GM12873 (cell line): ENCODE measurements at regions not wholly inside any gene's neighbourhood (a gene's known extent, or its start where the extent isn't known, plus 50 kb on each side); places are given as distances from the start of the nearest gene placed in this dataset.

ENCODE experiments used
- TF ChIP-seq, protein P1 (sequence below): IDR thresholded peaks from 2 replicates; pipeline ENCODE4 v1.5.1; 2012; ENCODE audit warnings: low read depth, mild to moderate bottlenecking, moderate library complexity, low read length, control low read depth; ENCODE audit not compliant: insufficient read depth; ENCODE audit errors: missing control alignments

DNA sequence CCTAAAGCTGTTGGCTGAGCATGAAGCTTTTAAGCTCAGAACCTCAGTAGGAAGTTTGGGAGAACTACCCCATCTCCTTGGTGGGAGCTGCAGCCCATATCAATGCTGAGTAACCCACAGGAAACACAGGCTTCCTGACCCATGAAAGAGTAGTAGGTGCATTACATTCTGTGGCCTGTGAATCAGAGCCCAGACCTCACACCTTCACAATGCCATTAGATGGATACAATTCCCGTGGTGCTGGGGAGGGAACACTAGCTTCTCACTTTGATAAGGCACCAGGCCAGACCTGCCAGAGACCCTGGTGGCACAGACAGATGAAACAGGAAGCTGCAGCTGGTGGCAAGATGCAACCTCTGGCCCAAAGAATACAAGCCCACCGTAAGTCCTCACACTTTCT, 308.8 kb downstream of the NPHP4 start:
- TF ChIP-seq, protein P1, sequence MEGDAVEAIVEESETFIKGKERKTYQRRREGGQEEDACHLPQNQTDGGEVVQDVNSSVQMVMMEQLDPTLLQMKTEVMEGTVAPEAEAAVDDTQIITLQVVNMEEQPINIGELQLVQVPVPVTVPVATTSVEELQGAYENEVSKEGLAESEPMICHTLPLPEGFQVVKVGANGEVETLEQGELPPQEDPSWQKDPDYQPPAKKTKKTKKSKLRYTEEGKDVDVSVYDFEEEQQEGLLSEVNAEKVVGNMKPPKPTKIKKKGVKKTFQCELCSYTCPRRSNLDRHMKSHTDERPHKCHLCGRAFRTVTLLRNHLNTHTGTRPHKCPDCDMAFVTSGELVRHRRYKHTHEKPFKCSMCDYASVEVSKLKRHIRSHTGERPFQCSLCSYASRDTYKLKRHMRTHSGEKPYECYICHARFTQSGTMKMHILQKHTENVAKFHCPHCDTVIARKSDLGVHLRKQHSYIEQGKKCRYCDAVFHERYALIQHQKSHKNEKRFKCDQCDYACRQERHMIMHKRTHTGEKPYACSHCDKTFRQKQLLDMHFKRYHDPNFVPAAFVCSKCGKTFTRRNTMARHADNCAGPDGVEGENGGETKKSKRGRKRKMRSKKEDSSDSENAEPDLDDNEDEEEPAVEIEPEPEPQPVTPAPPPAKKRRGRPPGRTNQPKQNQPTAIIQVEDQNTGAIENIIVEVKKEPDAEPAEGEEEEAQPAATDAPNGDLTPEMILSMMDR: no peak

DNA sequence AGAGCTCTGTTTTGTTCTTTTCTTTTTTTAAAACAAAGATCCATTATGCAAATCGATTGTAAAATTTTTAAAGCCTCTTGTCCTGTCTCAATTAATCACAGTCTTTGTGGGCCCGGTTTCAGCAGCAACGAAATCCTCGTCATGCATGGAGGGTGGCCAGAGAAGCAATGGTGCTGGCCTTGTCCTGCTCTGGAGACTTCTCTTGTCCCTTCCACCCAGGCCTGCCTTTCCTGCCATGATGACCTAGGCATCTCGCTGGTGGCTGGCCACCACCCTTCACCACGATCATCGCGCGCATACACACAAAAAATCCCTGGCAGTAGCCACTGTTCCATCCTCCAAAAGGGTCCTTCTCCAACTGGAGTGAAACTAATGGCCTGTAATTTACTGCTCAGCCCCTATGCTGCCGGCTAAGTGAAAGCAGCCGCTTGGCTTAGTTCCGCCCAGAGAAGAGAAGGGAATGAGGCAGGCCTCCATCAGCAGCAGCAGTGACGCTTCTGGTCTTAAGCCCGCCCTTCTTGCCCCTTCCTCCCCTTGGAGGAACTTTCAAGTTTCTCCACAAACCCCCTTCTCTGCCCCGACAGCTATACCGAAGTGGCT, 309.5 kb downstream of the NPHP4 start:
- TF ChIP-seq, protein P1: no peak

DNA sequence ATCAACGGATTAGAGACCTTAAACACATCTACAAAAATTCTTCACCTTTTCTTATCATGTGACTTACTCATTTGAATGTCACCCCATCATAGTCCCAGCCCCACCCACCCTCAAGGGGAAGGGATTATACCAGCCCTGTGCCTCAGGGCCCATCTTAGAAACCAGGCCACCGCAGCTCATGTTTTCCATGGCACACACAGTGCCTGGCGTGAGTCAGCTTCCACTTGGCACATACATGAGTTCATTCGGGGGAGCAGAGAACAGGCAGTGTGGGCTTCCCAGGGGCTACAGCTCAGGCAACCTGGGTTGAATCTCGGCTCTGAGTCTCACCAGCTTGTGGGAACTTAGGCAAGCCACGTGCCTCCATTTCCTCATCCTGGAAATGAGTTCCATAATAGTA, 310.6 kb downstream of the NPHP4 start:
- TF ChIP-seq, protein P1: no peak

DNA sequence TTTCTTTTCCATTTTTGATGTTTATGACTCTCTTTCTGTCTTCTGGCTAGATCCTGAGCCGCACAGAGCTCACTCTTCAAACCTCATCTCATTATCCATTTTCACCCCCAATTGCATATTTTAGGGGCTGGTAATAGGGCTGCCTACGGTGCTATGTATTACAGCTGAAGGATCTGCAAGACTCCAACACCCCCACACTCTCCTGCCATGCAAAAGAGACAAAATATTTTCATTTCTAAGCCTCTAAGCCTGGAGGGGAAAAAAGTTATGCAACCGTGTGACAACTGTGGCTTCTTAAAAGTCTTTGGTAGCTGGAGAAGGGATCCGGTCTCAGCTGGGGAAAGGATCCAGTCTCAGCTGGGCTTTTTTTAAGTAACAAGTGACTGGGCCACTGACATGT, 311.6 kb downstream of the NPHP4 start:
- TF ChIP-seq, protein P1: no peak

DNA sequence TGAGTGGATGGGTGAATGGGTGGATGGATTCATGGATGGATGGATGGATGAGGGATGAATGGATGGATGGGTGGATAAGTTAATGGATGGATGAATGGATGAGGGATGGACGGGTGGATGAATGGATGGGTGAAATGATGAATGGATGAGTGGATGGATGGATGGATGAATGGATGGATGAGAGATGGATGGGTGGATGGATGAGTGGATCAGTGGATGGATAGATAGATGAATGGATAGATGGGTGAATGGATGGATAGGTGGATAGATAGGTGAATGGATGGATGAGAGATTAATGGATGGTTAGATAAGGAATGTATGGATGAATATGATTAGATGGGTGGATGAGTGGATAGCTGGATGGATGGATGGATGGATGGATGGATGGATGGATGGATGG, 313.5 kb downstream of the NPHP4 start:
- TF ChIP-seq, protein P1: no peak

DNA sequence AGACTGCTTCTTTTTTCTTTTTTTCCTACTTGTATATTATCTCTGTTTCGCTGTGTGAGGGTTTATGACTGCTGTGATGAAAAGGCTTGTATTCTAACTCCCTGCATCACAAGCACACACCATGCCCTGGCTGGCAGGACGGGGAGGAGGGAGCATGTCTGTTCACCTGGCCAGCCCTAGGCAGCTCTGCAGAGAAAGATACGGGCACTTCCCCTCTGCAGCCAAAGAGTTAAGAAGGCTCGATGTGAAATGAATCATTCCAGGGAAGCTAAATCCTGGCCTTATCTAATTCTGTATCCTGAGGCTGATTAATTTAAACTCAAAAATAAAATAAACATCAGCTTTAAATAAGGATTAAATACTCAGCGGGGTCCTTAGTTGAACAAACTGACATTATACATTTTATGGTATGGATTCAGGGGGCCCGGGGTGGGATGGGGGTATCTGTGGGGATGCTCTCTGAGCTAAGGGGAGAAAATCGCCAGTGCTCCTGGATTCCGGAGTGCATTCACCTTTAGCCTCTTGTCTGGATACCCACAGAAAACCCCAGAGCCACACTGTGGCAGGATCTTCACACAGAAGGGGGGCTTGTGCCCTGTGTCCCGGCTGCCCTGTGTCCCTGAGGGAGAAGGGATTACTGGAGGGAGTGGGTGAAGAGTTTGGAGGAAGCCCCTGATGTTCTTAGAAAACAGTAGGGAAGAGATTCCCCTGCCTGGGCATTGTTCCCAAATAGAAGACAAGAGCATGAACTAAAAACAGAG, 321.5 kb downstream of the NPHP4 start:
- TF ChIP-seq, protein P1: no peak

DNA sequence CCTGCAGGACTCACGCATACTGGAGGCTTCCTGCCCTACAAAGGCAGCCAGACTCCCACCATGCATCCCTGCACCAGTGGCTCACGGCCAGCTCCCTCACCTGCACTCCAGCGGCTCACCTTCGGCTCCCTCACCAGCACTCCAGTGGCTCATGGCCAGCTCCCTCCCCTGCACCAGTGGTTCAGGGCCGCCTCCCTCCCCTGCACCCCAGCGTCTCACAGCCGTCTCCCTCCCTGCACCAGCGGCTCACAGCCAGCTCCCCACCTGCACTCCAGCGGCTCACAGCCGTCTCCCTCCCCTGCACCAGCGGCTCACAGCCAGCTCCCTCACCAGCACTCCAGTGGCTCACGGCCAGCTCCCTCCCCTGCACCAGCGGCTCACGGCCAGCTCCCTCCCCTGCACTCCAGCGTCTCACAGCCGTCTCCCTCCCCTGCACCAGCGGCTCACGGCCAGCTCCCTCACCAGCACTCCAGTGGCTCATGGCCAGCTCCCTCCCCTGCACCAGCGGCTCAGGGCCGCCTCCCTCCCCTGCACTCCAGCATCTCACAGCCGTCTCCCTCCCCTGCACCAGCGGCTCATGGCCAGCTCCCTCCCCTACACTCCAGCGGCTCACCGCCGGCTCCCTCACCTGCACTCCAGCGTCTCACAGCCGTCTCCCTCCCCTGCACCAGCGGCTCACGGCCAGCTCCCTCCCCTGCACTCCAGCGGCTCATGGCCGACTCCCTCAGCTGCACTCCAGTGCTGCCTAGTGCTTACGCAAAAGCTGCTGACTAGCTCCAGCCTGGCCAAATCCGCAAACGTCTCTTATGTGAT, 324.5 kb downstream of the NPHP4 start:
- TF ChIP-seq, protein P1: no peak
